ENCODE measurements at regions not wholly inside any gene's neighbourhood (a gene's known extent, or its start where the extent isn't known, plus 50 kb on each side); places are given as distances from the start of the nearest gene placed in this dataset.

GRCh38 chr5:147169901-147170300 is 64.9 kb upstream of the STK32A start:
- no peak for DNase-seq

GRCh38 chr5:147170603-147171002 is 64.2 kb upstream of the STK32A start:
- DNase-seq: no peak

GRCh38 chr5:147174671-147175265 is 60.1 kb upstream of the STK32A start:
- no peak for DNase-seq

GRCh38 chr5:147175516-147176097 is 59.2 kb upstream of the STK32A start:
- no peak for DNase-seq

GRCh38 chr5:147176422-147176821 is 58.4 kb upstream of the STK32A start:
- DNase-seq: no peak

- no peak for DNase-seq
Measured at GRCh38 chr5:147177125-147177840, 57.5 kb upstream of the STK32A start.

- DNase-seq: no peak
Measured at GRCh38 chr5:147179562-147180147, 55.2 kb upstream of the STK32A start.

GRCh38 chr5:147180751-147181150 is 54.1 kb upstream of the STK32A start:
- DNase-seq: no peak
